GM21367 (cell line): ENCODE measurements at regions not wholly inside any gene's neighbourhood (a gene's known extent, or its start where the extent isn't known, plus 50 kb on each side); places are given as distances from the start of the nearest gene placed in this dataset.
"Not testable (repeated sequence)": the region's sequence is repeated elsewhere in the genome, so short reads cannot be mapped to it uniquely, and the experiment has no call there.

Experiments used
- ATAC-seq: cut with Tn5 transposase; IDR thresholded peaks from one replicate; pipeline ENCODE4 v1.9.1; 2021; ENCODE audit not compliant: unreplicated experiment

DNA sequence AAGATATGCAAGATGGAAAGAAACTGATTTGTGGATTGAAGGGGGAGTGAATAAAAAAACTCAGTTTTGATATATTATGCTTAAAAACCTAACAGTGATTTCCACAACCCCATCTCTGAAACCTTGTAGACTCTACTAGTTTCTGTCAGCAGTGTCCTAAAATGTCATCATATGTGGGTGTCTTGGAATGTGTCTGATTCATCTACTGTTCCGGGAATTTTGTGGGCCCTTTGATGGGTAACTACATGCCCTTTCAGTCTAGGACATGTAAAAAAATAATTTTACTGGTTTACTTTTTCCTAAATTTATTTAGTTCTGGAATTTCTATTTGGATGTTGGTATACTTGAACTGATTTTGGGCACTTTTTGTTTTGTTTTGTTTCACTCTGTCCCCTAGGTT, 118.9 kb upstream of the NMUR2 start:
- no peak for ATAC-seq

DNA sequence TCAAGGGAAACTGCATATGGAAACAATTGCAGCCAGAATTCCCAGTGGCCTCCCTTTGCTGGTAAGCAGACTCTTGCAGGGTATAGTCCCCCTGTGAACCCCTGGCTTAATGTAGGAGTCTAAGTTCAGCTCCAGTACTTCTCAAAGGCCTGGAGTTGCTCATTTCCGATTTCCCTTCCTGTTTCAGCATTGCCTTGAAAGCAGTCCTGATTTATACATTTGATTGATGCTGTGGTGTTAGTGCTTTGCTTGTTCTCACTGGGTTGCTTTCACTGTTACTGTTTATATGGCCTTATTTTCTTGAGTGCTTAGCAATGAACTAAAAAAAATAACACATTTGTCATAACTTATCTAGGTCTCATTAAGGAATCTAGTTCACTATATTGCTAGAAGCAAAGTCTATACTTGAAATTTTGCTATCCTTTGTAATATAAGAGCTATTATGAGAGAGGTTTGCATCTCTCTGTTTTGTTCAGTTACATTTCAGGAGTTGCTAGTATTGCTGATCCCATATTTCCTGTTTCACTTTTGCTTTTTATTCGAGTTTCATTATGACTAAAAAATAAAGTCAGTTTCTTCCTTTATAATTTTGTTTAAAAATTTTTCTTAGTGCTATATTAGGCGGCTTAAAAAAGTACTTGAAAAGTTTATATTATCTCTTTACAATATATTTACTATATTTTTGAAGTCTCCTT, 122.4 kb upstream of the NMUR2 start:
- ATAC-seq: peak; percentile 61

DNA sequence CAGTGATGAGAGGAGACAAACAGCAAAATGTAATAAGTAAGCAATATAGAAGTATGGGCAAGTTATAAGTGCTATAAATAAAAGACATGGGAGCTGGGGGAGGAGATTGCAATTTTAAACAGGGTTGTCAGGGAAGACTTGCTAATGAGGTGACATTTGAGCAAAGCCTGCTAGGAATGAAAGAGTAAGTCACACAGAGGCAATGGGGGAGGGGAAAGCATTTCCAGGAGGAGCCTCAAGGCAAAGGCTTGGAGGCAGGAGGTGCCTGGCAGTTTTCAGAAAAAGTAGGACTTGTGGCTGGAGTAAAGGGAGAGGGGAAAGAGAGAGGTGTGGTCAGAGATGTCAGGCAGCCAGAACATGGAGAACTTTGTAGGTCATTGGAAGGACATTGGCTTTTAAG, 124.4 kb upstream of the NMUR2 start:
- no peak for ATAC-seq

DNA sequence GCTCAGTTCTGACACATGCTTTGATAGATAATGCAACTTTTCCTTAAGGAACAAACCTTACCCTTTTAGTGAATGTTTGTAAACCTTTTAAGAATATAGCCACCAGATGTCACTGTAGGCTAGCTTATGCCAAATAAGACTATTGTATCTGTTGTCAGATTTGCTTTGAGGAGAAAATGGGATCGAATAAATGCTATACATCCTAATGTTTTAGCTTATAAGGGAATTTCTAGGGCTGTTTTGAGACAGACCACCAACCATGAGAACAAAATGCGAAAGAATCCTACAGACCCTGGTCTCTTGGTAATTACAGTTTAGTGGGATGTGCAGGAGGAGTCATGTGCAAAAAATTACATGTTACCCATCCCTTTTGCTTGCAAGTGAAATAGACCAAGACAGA, 127.6 kb upstream of the NMUR2 start:
- ATAC-seq: peak; percentile 52

DNA sequence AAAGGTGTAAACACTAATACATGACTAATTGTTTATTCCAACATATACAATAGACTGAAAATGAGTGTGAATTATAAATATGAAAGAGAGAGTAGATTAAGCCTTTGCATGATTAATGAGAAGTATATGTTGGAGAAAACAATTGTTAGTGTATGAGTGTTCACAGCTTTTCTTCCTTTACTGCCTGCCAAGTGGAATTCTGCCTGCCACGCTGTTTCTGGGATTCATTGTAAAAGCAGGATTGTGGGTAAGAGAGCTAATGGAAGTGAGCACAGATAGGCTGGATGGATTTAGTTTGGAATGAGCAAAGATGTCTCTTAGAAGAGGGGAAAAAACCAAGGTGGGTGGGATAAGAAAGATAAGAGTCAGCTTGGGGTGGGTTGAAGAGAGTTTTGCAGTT, 129.6 kb upstream of the NMUR2 start:
- no peak for ATAC-seq

DNA sequence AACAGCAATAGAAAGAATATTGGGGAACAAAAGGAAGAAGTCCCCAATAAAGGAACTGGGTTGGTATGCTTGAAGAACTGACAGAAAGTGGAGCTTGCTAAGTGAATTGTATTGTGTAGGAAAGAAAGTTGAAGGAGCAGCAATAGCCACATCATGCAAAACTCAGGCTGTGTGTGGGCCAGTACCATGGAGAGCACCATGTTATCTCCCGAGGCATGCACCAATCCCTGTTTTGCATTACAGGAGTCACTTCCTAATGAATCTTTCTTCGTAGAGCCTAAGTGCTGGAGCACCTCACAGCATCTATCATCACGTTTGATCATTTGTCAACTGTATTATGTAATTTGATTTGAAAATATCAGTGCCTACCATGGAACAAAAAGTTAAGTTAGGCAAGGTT, 137.7 kb upstream of the NMUR2 start:
- ATAC-seq: no peak

DNA sequence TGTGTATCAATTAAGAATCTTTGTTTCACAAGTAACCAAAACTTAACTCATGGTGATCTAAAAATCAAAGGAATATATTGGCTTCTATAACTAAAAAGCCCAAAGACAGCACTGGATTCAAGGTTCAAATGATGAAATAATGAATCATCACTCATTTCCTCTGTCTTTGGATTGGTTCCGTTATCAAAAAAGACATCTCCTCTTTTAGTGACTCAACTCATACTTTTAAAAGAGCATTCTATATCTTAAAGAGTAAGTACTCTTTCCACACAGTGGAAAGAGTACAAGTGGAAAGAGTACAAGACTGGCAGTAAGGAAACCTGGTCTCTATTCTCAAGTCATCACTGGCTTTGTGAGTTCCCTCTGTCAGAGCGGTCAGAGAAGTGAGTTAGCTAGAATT, 141.4 kb upstream of the NMUR2 start:
- no peak for ATAC-seq

DNA sequence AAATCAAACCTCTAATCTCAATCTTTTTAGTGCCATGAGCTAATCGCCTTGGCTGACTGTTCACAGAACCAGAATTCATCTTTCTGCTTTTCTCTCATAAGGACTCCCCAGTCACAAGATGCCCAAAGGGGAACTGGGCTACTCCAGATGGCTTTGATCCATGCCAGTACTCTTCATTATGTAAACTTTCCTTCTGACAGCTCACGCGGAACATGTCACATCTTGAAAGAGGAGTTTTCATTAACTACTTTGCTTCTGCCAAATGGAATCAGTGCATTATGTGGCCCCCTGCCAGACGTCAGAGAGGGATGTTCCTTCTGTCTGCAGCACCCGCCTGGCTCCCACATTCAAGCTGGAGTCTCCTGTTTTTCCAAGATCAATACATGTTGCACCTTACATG, 142.1 kb upstream of the NMUR2 start:
- no peak for ATAC-seq

DNA sequence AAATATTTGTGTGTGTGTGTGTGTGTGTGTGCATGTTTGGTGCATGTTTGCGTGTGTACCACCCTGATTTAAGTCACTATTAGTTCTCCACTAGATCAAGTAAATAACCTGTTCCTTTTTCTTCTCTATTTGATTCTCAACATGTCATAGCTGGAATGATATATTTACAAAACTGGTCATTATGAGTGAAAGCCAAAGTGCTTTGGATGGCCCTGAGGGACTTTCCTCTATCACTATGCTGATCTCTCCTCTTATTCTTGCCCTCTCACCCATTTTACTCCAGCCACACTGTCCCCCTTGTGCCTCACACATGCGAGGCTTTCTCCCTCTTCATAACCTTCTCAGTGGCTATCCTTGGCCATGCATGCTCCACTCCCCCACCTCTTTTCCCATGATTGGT, 144.6 kb upstream of the NMUR2 start:
- no peak for ATAC-seq

DNA sequence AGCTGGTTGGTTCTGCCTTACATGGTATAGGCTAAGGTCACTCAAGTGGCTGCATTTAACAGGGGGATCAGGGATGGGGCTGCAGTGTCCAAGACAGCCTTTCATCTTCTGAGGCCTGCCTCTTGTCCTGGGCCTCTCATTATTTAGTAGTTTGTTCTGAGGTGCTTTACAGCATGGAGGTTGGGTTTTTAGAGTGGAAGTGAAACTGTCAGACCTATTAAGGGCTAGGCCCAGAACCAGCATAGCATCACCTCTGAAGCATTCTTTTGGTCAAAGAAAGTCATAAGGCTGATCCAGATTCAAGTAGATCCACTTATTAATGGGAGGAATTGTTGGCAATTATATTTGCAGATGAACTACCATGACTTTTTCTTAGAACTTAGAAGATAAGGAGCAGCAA, 146.0 kb upstream of the NMUR2 start:
- no peak for ATAC-seq

DNA sequence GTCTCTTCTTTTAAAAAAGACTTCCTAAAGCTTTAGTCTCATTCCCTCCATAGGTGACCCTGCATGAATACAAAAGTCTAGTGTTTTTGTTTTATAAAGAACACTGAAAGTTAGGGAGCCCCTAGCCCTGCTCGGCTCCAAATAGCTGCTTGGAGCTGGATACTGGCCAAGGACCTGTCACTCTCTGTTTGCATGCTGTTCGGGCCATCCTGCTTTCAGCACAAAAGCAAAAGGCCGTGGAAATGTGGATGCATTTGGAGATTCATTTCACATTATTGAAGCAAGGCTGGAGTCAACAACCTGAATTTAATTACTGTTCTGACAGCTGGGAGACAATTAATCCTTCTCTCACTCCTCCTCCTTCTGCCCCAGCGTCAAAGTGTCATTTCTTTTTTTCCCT, 151.7 kb upstream of the NMUR2 start:
- no peak for ATAC-seq

DNA sequence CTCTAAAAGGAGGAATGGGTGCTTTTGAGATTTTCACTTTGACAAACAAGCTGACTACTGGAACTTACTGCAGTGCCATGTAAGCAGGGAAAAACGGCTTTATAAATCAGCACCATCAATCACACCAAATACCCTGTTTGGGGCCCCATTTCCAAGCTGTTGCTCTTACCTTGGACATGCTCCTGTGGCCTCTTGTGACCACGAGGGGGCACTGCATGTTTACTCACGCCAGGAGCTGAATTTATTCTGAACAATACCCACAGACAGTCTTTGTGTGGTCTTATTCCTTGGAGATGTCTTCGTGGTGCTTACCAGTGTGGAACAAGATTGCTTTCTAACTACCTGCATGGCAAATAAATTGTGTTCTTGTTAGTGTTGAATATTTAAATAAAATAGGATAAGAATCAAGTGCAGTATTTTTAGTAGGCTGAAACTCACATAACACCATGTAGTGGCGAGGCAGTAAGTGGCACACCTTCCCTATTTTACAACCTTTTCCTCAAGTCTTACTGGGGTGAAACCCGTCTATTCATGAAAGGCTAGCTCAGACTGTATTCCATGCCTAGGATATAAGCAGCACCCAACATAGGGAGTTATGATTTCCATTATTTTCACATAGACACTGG, 155.5 kb upstream of the NMUR2 start:
- no peak for ATAC-seq

DNA sequence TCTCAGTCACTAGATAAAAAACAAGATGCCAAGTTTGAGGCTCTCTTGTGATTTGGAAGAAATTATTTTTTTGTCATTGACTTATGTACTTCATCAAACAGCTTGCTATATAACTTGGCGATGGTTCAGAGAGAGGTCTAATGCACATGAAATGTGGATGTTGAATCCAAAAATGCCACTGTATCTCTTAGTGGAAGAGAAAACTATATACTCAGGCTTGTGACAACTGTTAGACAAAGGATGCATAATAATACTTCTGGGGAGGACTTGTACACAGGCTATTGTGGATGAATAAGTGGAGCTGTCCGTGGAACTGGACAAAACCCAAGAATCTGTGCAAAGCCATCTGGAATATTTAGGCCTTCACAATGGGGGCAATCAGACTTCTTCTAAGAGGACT, 162.9 kb upstream of the NMUR2 start:
- no peak for ATAC-seq

DNA sequence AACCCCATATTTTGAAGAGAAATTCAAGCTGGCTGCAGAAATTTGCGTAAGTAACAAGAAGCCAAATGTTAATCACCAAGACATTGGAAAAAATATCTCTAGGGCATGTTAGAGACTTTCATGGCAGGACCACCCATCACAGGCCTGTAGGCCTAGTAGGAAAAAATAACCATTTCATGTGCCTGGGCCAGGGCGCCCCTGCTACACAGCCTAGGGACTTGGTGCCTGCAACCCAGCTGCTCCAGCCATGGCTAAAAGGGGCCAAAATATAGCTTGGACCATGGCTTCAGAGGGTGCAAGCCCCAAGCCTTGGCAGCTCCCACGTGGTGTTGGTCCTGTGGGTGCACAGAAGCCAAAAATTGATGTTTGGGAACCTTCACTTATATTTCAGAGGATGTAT, 167.7 kb upstream of the NMUR2 start:
- no peak for ATAC-seq

DNA sequence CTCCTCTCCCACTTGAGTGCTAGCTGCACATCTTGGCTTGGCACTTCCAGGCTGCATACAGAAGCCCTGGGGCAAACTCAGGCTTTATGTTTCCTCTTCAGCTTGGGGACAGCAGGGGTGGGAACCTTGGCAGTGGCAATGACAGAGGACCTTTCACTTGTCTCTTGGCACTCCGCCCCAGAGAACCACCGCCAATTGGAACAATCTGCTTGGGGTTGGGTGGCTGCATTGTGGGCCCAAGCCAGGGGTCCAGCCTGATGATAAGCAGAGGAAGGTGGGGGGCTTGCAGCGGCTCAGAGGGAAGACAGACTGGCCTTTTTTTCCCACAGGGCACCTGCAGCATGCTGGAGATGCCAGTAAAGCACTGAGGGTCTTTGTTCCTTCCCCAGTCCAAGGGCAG, 179.0 kb upstream of the NMUR2 start:
- ATAC-seq: no peak

DNA sequence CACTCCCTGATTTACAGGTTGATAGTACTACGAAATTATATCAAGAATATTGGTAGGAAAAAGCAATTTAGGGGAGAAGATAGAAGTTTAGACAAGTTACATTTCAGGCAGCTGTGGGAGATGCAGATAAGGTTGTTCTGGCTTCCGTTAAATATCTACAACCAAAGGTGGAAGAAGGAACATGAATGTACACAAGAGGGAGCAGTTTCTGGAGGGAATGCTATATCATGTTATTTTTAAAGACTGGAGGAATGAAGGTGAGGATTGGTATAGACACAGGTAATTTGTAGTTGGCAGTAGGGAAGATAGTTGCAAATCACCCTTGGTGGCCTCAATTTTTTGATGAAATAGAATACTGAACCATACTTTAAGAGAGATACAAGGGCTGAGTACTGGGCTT, 187.3 kb upstream of the NMUR2 start:
- ATAC-seq: no peak

DNA sequence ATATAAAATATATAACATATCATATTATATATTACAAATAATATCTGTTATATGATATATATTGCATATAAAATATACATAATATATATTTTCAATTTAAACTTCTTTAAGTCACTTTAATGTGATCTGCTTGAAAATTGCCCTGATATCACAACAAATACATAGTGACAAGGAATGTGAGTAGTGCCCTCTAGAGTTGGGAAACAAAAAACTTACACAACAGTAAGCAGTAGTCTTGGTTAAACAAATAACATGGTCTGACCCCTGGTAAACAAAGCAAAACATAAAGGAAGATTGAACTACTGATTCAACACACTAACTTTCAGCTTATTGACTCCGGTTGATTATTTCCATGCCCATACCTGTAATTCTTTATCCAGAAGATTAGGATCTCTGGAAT, 188.3 kb upstream of the NMUR2 start:
- ATAC-seq: no peak

DNA sequence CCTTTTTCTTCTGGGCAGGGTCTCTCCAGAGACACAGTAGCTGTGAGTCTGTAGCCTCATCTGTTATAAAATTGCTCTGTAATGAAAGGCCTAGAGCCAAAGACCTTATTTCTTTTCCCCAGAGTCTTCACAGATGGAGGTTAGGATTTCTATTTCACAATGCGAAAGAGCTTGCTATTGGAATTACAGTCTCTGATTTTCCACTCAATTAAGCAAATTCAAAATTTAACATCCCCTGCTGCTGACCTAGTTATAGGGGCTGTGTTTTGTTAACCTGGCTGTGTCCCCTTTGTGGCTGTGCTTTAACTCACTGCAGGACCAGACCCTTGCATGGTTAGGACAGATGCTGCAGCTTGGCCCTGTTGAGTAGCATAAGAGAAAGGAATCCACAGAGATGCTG, 190.3 kb upstream of the NMUR2 start:
- no peak for ATAC-seq

DNA sequence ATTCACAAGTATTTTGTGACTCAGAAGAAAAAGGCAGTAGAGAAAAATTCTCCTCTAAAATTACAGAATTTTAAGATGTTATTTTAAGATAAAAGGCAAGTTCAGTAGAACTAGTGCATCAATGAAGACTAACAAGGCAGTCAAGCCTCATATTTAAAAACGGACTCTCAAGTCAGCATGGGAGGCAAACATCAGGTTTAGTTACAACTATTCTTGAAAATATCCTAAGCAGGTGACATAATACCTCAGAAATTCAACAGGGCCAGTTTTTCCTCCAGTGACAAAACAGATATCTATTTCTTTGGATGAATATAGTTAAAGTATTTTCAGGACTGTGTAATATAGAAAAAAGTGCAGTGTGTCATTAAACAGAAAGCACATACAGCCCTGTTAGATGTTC, 194.0 kb upstream of the NMUR2 start:
- no peak for ATAC-seq

DNA sequence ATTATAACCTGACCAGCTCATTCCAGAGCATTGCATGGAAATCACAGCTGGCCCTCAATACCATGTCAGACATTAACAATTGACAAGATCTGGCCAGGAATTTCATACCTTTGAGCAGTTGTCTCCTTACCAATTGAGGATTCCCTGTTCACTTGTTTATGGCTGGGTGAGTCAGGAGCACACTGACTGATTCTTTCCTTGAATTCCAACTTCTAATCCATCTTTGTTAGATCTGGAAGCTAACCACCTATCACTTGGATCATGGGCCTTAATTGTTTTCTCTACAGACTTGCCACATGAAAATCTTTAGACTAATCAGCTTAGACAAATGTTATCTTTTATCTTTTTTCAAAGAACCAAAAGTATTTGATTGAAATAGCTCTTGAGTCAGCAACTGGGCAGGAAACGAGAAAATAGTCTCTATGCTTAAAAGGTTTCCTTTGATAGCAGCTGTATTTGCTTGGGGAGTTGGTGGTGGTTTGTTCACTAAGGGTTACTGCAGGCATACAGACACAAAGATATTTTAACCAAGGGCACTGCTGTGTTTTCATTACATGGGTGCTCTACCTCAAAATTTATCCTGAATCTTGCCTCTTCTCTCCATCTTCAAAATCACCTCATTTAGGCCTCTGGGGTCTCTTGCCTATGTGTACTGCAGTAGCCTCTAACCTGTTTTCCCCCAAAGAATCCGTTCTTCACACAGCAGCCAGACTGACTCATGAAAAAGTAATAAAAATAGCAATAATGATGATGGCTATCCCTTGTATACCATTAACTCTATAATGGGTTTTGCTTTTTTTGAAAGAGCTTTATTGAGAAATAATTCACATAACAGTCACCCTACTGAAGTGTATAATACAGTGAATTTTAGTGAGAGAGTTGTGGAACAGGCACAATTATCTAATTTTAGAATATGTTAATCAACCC, 197.0 kb upstream of the NMUR2 start:
- ATAC-seq: no peak

DNA sequence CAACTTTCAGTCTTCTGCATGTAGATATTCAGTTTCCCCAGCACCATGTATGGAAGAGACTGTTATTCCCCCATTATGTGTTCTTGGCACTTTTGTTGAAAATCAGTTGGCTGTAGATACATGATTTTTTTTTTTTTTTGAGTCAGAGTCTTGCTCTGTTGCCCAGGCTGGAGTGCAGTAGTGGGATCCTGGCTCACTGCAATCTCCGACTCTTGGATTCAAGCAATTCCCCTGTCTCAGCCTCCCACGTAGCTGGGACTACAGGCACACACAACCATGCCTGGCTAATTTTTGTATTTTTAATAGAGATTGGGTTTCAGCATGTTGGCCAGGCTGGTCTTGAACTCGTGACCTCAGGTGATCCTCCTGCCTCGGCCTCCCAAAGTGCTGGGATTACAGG, 201.0 kb upstream of the NMUR2 start:
- not testable (repeated sequence) for ATAC-seq

DNA sequence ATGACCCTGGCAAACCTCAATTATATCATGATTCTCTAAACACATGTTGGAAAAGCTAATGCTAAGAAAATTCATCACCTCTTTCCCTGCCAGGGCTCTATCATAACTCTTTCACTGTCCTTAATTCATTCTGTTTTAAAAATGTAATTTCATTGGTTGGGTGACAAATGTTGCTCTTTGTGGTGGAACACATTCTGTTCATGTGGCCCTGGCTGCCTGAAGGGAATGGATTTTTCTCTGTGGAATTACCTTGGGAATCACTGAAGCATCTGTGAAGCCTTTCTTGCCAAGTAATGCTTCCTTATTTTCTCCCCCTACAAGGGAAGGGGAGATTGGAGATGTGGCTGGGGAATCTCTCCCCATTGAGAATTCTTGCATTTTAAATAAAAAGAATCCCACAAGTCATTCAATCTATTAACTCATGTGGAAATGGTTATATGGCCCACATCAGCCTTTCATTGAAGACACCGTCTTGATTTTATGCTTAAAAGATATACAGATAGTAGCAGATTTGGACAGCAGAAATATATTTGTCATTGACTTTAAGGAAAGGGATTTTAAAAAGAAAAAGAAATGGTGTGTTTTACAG, 201.8 kb upstream of the NMUR2 start:
- ATAC-seq: no peak
